ENCODE measurements at regions not wholly inside any gene's neighbourhood (a gene's known extent, or its start where the extent isn't known, plus 50 kb on each side); places are given as distances from the start of the nearest gene placed in this dataset.
A peak's percentile ranks its signal among the peaks of the same experiment; 100 is the strongest.
"Not testable (repeated sequence)": the region's sequence is repeated elsewhere in the genome, so short reads cannot be mapped to it uniquely, and the experiment has no call there.

- no peak overlapping the region for H3K27ac ChIP-seq (ENCODE audit: low read depth, low read length)
- H3K4me3 ChIP-seq (ENCODE audit: low read length) = no peak overlapping the region
These were observed 78.6 kb upstream of the MITF start for GRCh38 chr3:69660631-69661030.

GRCh38 chr3:69659180-69659910, 79.9 kb upstream of the MITF start:
- Histone ChIP-seq H3K4me3 (ENCODE audit: low read length) (no peak overlapping the region), H3K4me1 (ENCODE audit: control insufficient read depth, insufficient read depth, low read length) (peaks cover under 1% of the 10 kb centered on the region), H3K36me3 (ENCODE audit: control insufficient read depth, insufficient read depth, low read length) (no peaks in the 10 kb centered on the region), H3K27me3 (ENCODE audit: control insufficient read depth, insufficient read depth, low read length) (no peaks in the 10 kb centered on the region), H3K27ac (ENCODE audit: low read depth, low read length) (no peak overlapping the region), H3K9ac (ENCODE audit: low read length) (no peak overlapping the region)

More at GRCh38 chr3:69660631-69661030, 78.6 kb upstream of the MITF start:
- Histone ChIP-seq H3K9ac (ENCODE audit: low read length) (no peak overlapping the region), H3K27me3 (ENCODE audit: control insufficient read depth, insufficient read depth, low read length) (no peaks in the 10 kb centered on the region), H3K4me1 (ENCODE audit: control insufficient read depth, insufficient read depth, low read length) (peaks cover 7% of the 10 kb centered on the region), H3K36me3 (ENCODE audit: control insufficient read depth, insufficient read depth, low read length) (no peaks in the 10 kb centered on the region)

DNA sequence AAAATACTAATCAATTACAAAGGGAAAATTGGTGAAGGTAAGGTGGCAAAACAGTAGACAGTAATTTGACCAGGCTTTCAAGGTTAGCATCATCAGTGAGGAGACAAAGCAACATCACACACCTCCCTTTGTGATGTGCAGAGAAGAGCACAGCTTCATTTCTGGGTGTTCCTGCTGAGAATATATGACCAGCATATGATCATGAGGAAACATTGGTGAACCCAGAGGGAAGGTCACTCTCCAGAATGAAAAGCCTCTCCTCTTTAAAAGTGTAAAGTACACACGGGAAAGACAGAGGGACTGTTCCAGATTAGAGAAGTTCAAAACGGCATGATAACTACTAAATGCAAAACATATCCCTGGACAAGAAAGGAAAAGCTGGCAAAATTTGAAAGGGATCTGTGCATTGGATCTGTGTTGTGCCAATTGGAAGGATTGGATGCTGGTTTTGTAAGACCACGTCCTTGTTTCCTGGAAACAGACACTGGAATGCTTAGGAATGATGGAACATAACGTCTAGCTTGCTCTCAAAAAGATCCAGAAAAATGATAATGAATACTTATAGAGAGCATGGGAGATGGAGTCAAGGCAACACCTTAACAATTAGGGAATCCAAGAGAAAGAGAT, 80.6 kb upstream of the MITF start:
- H3K4me3 ChIP-seq (ENCODE audit: low read length) = no peak overlapping the region
- H3K9ac ChIP-seq (ENCODE audit: low read length) = no peak overlapping the region
- H3K27me3 ChIP-seq (ENCODE audit: control insufficient read depth, insufficient read depth, low read length) = no peaks in the 10 kb centered on the region
- H3K27ac ChIP-seq (ENCODE audit: low read depth, low read length) = no peak overlapping the region
- peaks cover 2% of the 10 kb centered on the region for H3K4me1 ChIP-seq (ENCODE audit: control insufficient read depth, insufficient read depth, low read length)
- no peaks in the 10 kb centered on the region for H3K36me3 ChIP-seq (ENCODE audit: control insufficient read depth, insufficient read depth, low read length)

- H3K9ac ChIP-seq (ENCODE audit: low read length); H3K4me3 ChIP-seq (ENCODE audit: low read length); H3K27me3 ChIP-seq (ENCODE audit: control insufficient read depth, insufficient read depth, low read length); H3K36me3 ChIP-seq (ENCODE audit: control insufficient read depth, insufficient read depth, low read length); H3K27ac ChIP-seq (ENCODE audit: low read depth, low read length); H3K4me1 ChIP-seq (ENCODE audit: control insufficient read depth, insufficient read depth, low read length): not testable (repeated sequence)
These were observed 82.2 kb upstream of the MITF start for GRCh38 chr3:69657030-69657429.

- Histone ChIP-seq H3K27me3 (ENCODE audit: control insufficient read depth, insufficient read depth, low read length) (no peaks in the 10 kb centered on the region), H3K36me3 (ENCODE audit: control insufficient read depth, insufficient read depth, low read length) (no peaks in the 10 kb centered on the region), H3K4me3 (ENCODE audit: low read length) (no peak overlapping the region), H3K9ac (ENCODE audit: low read length) (no peak overlapping the region), H3K27ac (ENCODE audit: low read depth, low read length) (no peak overlapping the region), H3K4me1 (ENCODE audit: control insufficient read depth, insufficient read depth, low read length) (peaks cover 6% of the 10 kb centered on the region)
These were observed 87.5 kb upstream of the MITF start for GRCh38 chr3:69651765-69652164.

DNA sequence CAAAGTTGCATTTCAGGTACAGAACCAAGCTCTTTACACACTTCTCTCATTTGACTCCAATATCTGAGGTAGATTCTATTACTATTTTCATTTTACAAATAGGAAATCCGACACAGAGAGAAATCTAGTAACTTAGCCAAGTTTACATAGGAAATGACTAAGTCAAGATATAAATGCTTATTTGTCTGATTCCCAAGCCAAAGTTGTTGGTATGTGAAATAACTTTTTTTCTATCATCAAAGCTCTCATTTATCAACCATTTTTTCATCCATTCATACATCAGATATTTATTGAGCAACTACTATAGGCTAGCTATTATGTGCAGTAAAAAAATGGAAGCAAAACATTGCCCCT, 89.2 kb upstream of the MITF start:
- no peak overlapping the region for H3K9ac ChIP-seq (ENCODE audit: low read length)
- H3K4me3 ChIP-seq (ENCODE audit: low read length) = no peak overlapping the region
- H3K27ac ChIP-seq (ENCODE audit: low read depth, low read length) = no peak overlapping the region
- peaks cover 6% of the 10 kb centered on the region for H3K4me1 ChIP-seq (ENCODE audit: control insufficient read depth, insufficient read depth, low read length)
- H3K36me3 ChIP-seq (ENCODE audit: control insufficient read depth, insufficient read depth, low read length) = no peaks in the 10 kb centered on the region
- H3K27me3 ChIP-seq (ENCODE audit: control insufficient read depth, insufficient read depth, low read length) = no peaks in the 10 kb centered on the region

DNA sequence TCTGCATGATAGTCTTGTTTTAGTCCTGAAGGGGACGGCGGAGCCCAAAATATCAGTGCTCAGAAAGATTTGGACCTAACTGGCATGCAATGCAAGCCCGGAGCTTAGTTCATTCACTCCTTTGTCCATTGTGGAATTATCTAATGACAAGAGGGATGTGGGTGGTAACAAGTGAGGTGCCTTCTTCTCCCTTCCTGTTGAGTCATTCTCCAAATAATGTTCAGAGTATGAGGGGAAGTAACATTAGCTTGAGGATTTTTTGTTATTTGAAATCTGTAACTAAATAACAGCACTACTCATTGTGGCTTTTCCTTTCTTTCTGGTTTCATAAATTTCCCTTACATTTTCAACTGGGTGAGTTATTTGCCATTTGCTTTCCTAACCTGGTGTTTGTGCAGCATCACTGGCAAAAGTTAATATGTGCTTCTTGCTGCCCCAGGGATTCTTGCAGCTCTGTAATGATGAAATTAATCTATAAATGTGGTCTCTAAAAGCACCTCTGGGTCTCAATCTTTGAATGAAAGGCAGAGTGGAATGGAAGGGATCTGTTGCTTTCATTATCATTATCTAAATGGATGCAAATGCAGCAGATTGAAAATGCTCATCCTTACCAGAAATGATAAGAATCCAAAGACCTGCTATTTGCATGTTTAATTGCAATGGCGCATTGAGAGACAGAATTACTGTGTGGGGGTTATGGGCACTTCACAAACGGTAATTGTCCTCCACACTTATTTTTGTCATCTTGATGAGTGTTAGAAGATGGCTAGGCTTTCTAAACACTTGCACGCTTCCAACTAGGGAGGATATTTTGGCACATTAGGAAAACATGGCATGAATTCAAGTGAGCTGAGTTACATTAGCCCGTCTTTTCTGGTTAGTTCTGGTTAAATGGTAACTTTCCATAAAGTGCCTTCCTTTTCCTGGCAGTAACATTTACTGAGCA, 89.9 kb upstream of the MITF start:
- H3K36me3 ChIP-seq (ENCODE audit: control insufficient read depth, insufficient read depth, low read length) = no peaks in the 10 kb centered on the region
- H3K27ac ChIP-seq (ENCODE audit: low read depth, low read length) = no peak overlapping the region
- peak overlapping the region; percentile 24 for H3K4me3 ChIP-seq (ENCODE audit: low read length)
- peaks cover 6% of the 10 kb centered on the region for H3K4me1 ChIP-seq (ENCODE audit: control insufficient read depth, insufficient read depth, low read length)
- no peak overlapping the region for H3K9ac ChIP-seq (ENCODE audit: low read length)
- no peaks in the 10 kb centered on the region for H3K27me3 ChIP-seq (ENCODE audit: control insufficient read depth, insufficient read depth, low read length)

DNA sequence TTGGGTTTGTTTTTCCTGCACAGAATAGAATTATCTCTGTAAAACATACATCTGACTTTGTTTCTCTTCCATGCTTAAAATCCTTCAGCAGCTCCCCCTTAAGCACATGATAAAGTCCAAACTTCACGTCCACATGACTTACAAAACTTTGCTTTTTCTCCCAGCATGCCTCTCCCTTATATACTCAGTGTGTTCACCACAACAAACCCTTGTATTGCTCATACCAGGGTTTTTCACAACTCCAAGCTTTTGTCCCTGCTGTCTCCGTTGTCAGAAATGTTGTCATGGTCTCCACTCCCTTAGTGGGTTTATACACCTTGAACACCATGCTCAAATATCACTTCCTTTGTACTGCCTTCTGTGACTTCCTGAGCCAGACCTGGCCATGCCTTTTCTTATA, 91.1 kb upstream of the MITF start:
- no peak overlapping the region for H3K27ac ChIP-seq (ENCODE audit: low read depth, low read length)
- peaks cover 4% of the 10 kb centered on the region for H3K4me1 ChIP-seq (ENCODE audit: control insufficient read depth, insufficient read depth, low read length)
- H3K4me3 ChIP-seq (ENCODE audit: low read length) = no peak overlapping the region
- no peak overlapping the region for H3K9ac ChIP-seq (ENCODE audit: low read length)
- H3K36me3 ChIP-seq (ENCODE audit: control insufficient read depth, insufficient read depth, low read length) = no peaks in the 10 kb centered on the region
- no peaks in the 10 kb centered on the region for H3K27me3 ChIP-seq (ENCODE audit: control insufficient read depth, insufficient read depth, low read length)

DNA sequence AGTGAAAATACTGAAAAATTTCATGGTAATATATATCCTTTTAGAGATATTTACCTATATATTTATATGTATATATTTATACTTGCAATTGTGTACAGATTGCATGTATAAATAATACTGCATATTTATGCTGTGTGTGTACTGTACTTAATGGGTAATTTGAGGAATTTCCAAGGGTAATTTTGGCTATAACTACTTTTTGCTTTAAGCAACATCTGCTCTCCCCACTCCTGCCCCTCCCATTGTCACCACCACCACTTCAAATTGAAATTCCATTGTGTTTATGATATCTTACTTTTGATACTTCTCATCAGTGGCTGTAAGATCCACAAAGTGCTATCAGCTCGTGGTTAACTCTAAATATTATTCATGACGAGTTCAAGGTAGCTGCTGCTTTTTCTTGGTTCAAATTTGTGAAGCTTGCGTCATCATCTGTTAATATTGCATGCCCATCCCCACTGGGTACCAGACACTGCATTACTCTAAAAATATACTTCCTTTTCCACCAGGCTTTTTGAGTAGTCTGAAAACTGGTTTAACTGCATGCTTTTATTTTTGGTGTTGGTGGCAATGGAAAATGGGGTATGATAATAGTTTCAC, 91.7 kb upstream of the MITF start:
- Histone ChIP-seq H3K27ac (ENCODE audit: low read depth, low read length) (no peak overlapping the region), H3K4me1 (ENCODE audit: control insufficient read depth, insufficient read depth, low read length) (peaks cover 4% of the 10 kb centered on the region), H3K36me3 (ENCODE audit: control insufficient read depth, insufficient read depth, low read length) (no peaks in the 10 kb centered on the region), H3K27me3 (ENCODE audit: control insufficient read depth, insufficient read depth, low read length) (no peaks in the 10 kb centered on the region), H3K4me3 (ENCODE audit: low read length) (no peak overlapping the region), H3K9ac (ENCODE audit: low read length) (no peak overlapping the region)

DNA sequence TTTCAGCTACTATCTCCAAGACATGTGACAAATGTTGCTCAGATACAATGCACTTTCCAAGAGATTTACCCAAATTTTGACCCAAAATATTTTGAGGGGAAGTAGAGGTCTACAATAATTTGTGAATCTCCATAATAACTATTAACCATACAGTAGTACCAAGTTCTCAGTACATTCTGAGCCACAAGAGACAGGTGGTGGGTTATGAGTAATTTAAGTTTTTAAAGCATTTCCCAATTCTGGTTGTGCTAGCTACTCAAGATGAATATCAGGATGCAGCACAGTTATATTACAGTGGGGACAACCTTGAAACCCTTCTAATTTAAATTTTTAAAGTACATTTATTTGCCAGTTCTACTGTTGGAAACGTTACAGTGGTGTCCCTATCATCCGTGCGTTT, 92.2 kb upstream of the MITF start:
- Histone ChIP-seq H3K36me3 (ENCODE audit: control insufficient read depth, insufficient read depth, low read length) (no peaks in the 10 kb centered on the region), H3K4me3 (ENCODE audit: low read length) (no peak overlapping the region), H3K27me3 (ENCODE audit: control insufficient read depth, insufficient read depth, low read length) (no peaks in the 10 kb centered on the region), H3K4me1 (ENCODE audit: control insufficient read depth, insufficient read depth, low read length) (peaks cover 4% of the 10 kb centered on the region), H3K9ac (ENCODE audit: low read length) (no peak overlapping the region), H3K27ac (ENCODE audit: low read depth, low read length) (no peak overlapping the region)

DNA sequence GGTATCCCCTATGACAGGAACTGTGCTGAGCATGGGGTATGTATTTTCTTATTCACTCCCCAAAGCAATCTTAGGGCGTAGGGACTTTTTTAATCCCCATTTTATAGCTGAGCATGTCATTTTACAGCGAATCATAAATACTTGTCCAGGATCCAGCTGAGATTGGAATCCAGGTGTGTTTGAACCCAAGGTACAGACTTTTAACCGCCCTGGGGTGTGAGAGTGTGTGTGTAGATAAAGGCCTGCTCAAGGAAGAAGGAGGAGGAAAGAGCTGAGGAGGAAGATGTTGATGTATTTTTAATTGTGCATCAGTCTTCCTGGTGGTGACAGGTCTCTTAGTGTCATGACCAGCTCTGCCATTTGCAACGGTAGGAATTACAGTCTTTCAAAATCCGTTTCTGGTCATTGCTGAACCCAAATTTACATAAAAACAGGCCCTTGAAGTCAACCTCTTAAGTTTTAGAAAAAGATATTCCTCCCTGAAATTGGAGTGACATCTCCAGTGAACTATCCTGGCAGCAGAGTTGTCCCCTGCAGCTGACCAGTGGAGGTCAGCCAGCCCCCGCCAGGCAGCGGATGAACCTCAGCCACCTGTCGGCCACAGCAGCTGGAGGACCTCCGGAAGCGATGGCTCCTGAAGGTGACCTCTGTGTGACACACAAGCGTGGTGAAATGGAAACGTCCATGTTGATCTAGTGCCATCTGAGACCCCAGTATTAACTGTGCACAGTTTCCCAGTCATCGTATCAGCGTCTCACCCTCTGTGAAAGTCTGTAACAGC, 92.8 kb upstream of the MITF start:
- no peak overlapping the region for H3K9ac ChIP-seq (ENCODE audit: low read length)
- H3K36me3 ChIP-seq (ENCODE audit: control insufficient read depth, insufficient read depth, low read length) = no peaks in the 10 kb centered on the region
- H3K4me1 ChIP-seq (ENCODE audit: control insufficient read depth, insufficient read depth, low read length) = peaks cover 4% of the 10 kb centered on the region
- H3K27ac ChIP-seq (ENCODE audit: low read depth, low read length) = no peak overlapping the region
- H3K27me3 ChIP-seq (ENCODE audit: control insufficient read depth, insufficient read depth, low read length) = no peaks in the 10 kb centered on the region
- no peak overlapping the region for H3K4me3 ChIP-seq (ENCODE audit: low read length)

GRCh38 chr3:69642606-69643005, 96.7 kb upstream of the MITF start:
- Histone ChIP-seq H3K4me1 (ENCODE audit: control insufficient read depth, insufficient read depth, low read length) (no peaks in the 10 kb centered on the region), H3K36me3 (ENCODE audit: control insufficient read depth, insufficient read depth, low read length) (no peaks in the 10 kb centered on the region)

More at GRCh38 chr3:69642606-69643005, 96.7 kb upstream of the MITF start:
- H3K4me3 ChIP-seq (ENCODE audit: low read length) = no peak overlapping the region
- H3K9ac ChIP-seq (ENCODE audit: low read length) = no peak overlapping the region
- no peak overlapping the region for H3K27ac ChIP-seq (ENCODE audit: low read depth, low read length)
- H3K27me3 ChIP-seq (ENCODE audit: control insufficient read depth, insufficient read depth, low read length) = no peaks in the 10 kb centered on the region

Data from rectal smooth muscle tissue (tissue), 1 donor.